Lower lobe of right lung (tissue), 2 donors: ENCODE measurements at regions not wholly inside any gene's neighbourhood (a gene's known extent, or its start where the extent isn't known, plus 50 kb on each side); places are given as distances from the start of the nearest gene placed in this dataset.

ENCODE experiments used
- ATAC-seq, 2 donors: fragments of 200-7000 bp; cut with Tn5 transposase; one replicate each; pipeline ENCODE4 v1.9.1; 2020 to 2022; ENCODE audit warnings: mild to moderate bottlenecking in 2 of 2, moderate library complexity in 2 of 2
- DNase-seq: peaks from one replicate; pipeline ENCODE4 v3.0.0-alpha.2; 2020
- H3K27ac ChIP-seq: fragments of 200-600 bp; one replicate; pipeline ENCODE4 v1.8.0; 2022
- H3K27me3 ChIP-seq: fragments of 200-600 bp; one replicate; pipeline ENCODE4 v1.8.0; 2022; ENCODE audit warnings: low read depth
- H3K36me3 ChIP-seq: fragments of 200-600 bp; one replicate; pipeline ENCODE4 v1.8.0; 2022; ENCODE audit warnings: mild to moderate bottlenecking
- H3K4me1 ChIP-seq: fragments of 200-600 bp; one replicate; pipeline ENCODE4 v1.8.0; 2022
- H3K4me3 ChIP-seq: fragments of 200-600 bp; one replicate; pipeline ENCODE4 v1.8.0; 2022; ENCODE audit warnings: mild to moderate bottlenecking
- H3K9me3 ChIP-seq: fragments of 200-600 bp; one replicate; pipeline ENCODE4 v1.8.0; 2022
- CTCF ChIP-seq: fragments of 200-600 bp; IDR thresholded peaks from one replicate; pipeline ENCODE4 v1.8.0; 2022; ENCODE audit warnings: antibody characterized with exemption, mild to moderate bottlenecking
- intact Hi-C: fragments of 100-400 bp; cut with DNase I; formaldehyde crosslinking; loops from one replicate; pipeline ENCODE4 v1.11.0; 2022
- donor health status: DM: no; HTN: yes; CAD: no; lungs with severe emphysema.

GRCh38 chr3:151550642-151551041, 89.8 kb upstream of the IGSF10 start:
- peak; percentile 28 to 43 for ATAC-seq
- no peak for TF ChIP-seq CTCF
- H3K4me3 ChIP-seq, result no peak overlapping the region
- no peaks in the 10 kb centered on the region for H3K4me1 ChIP-seq
- no peaks in the 10 kb centered on the region for H3K27me3 ChIP-seq
- no peak for DNase-seq
- H3K27ac ChIP-seq, result peak overlapping the region; percentile 16
- intact Hi-C loops, result no loop called here
- no peaks in the 10 kb centered on the region for H3K36me3 ChIP-seq
- H3K9me3 ChIP-seq, result no peaks in the 10 kb centered on the region

DNA sequence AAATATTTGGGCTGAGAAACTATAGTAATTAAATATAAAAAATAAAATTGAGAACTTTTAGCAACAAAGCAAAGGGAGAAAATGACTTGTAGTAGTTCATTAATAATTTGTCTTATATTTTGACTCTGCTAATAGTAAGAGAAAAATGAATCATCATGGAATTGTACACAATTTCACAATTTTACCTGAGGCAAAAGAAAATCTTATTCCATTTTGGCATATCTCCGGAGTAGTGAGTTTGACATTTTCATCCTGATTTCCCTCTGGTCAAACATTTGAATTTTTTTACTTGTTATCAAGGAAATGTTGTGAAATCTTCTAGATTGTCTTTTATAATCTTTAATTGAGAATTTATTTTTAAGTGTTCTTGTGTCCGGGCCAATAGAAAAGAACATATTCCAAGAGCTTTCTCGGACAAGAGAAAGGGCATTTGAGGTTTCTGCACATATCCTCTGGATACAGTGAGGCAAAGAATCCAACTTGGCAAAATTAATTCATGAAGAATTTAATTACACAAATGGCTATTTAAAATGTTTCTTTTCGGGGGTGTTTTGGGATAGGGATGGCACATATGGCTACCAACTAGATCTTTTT, 89.3 kb upstream of the IGSF10 start:
- intact Hi-C loops, result no loop called here
- Histone ChIP-seq H3K9me3 (no peaks in the 10 kb centered on the region), H3K27me3 (no peaks in the 10 kb centered on the region), H3K36me3 (no peaks in the 10 kb centered on the region), H3K4me3 (no peak overlapping the region), H3K27ac (no peak overlapping the region), H3K4me1 (peaks cover 4% of the 10 kb centered on the region)
- DNase-seq (no peak), ATAC-seq (peak in 1 of 2 donors; percentile 23)
- no peak for TF ChIP-seq CTCF

- DNase-seq, result no peak
- no peak overlapping the region for H3K4me3 ChIP-seq
- intact Hi-C loops, result no loop called here
- no peaks in the 10 kb centered on the region for H3K36me3 ChIP-seq
- H3K27ac ChIP-seq, result no peak overlapping the region
- H3K9me3 ChIP-seq, result no peaks in the 10 kb centered on the region
- peaks cover 7% of the 10 kb centered on the region for H3K4me1 ChIP-seq
- no peaks in the 10 kb centered on the region for H3K27me3 ChIP-seq
- TF ChIP-seq CTCF, result no peak
- ATAC-seq, result peak; percentile 14 to 27
Observed at GRCh38 chr3:151548195-151548594, 87.3 kb upstream of the IGSF10 start.

GRCh38 chr3:151544164-151544548, 83.3 kb upstream of the IGSF10 start:
- ATAC-seq (no peak), DNase-seq (no peak)
- Histone ChIP-seq H3K36me3 (no peaks in the 10 kb centered on the region), H3K27ac (no peak overlapping the region), H3K27me3 (no peaks in the 10 kb centered on the region), H3K9me3 (no peaks in the 10 kb centered on the region), H3K4me1 (peaks cover 12% of the 10 kb centered on the region), H3K4me3 (no peak overlapping the region)
- intact Hi-C loops, result no loop called here
- TF ChIP-seq CTCF, result no peak

DNA sequence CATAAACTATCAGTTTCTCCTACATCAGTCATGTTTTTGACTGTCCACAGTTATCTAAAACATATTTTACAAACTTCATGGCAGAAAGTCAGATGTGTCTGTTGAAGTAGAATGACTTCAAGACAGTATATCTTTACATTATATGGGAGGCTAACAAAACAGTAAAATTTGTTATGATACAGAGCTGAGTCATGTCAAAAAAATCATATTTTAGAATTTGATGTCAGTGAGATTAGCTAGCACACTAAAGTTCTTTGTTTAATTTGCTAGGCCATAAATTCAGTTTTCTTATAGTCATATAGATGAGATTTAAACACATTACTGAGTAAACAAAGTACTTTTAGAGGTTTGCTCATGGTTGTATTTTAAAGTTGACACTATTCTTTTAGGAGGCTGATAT, 80.3 kb upstream of the IGSF10 start:
- H3K4me3 ChIP-seq, result no peak overlapping the region
- ATAC-seq (no peak), DNase-seq (no peak)
- H3K27me3 ChIP-seq, result no peaks in the 10 kb centered on the region
- H3K9me3 ChIP-seq, result no peaks in the 10 kb centered on the region
- TF ChIP-seq CTCF, result no peak
- H3K27ac ChIP-seq, result no peak overlapping the region
- intact Hi-C loops, result no loop called here
- H3K4me1 ChIP-seq, result peaks cover 16% of the 10 kb centered on the region
- no peaks in the 10 kb centered on the region for H3K36me3 ChIP-seq

DNA sequence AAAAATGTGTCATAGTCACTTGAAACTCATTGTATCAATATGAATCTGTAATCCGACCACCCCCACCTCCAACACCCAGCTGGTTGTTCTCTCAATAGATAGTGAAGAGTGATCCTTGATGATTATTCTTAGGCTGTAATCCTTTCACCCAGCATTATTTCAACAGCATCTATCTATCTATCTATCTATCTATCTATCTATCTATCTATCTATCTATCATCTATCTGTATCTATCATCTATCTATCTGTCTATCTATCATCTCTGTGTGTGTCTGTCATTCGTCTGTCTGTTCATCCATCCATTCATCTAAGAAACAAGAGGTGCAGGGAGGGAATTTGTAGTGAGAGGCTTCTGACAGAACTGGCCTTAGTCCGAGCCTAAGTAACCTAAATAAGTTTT, 78.7 kb upstream of the IGSF10 start:
- Histone ChIP-seq H3K27ac (peak overlapping the region; percentile 34), H3K36me3 (no peaks in the 10 kb centered on the region), H3K9me3 (no peaks in the 10 kb centered on the region), H3K4me3 (no peak overlapping the region), H3K27me3 (no peaks in the 10 kb centered on the region), H3K4me1 (peaks cover 16% of the 10 kb centered on the region)
- ATAC-seq (no peak), DNase-seq (no peak)
- intact Hi-C loops, result no loop called here
- TF ChIP-seq CTCF, result no peak
